HUDEP-2 (cell line): ENCODE measurements at regions not wholly inside any gene's neighbourhood (a gene's known extent, or its start where the extent isn't known, plus 50 kb on each side); places are given as distances from the start of the nearest gene placed in this dataset.
A peak's percentile ranks its signal among the peaks of the same experiment; 100 is the strongest.

Source experiments
- DNase-seq, 76 experiments: peaks; one replicate each; lab custom pipeline; 2025; ENCODE audit not compliant: unreplicated experiment in 76 of 76; lab: John Stamatoyannopoulos, UW

GRCh38 chrX:129188231-129188630 is 335.1 kb downstream of the SMARCA1 start:
- no peak for DNase-seq

GRCh38 chrX:129176710-129177109 is 346.6 kb downstream of the SMARCA1 start:
- no peak for DNase-seq

GRCh38 chrX:129161108-129161507 is 362.2 kb downstream of the SMARCA1 start:
- no peak for DNase-seq

- DNase-seq: no peak
Observed at GRCh38 chrX:129158505-129158904, 364.8 kb downstream of the SMARCA1 start.

GRCh38 chrX:129145840-129146272 is 377.4 kb downstream of the SMARCA1 start:
- no peak for DNase-seq

- DNase-seq: no peak
Observed at GRCh38 chrX:129145385-129145784, 377.9 kb downstream of the SMARCA1 start.

- no peak for DNase-seq
Observed at GRCh38 chrX:129144172-129145038, 378.9 kb downstream of the SMARCA1 start.

- no peak for DNase-seq
Observed at GRCh38 chrX:129139837-129140598, 383.3 kb downstream of the SMARCA1 start.

GRCh38 chrX:129125122-129125914 is 398.0 kb downstream of the SMARCA1 start:
- no peak for DNase-seq

GRCh38 chrX:129123795-129124194 is 399.5 kb downstream of the SMARCA1 start:
- no peak for DNase-seq

- no peak for DNase-seq
Observed at GRCh38 chrX:129116676-129117470, 406.4 kb downstream of the SMARCA1 start.

GRCh38 chrX:129115935-129116334 is 407.4 kb downstream of the SMARCA1 start:
- no peak for DNase-seq

- DNase-seq: peak in 22 of 76 experiments; percentile 0 to 21 (median 0)
Observed at GRCh38 chrX:129115104-129115503, 408.2 kb downstream of the SMARCA1 start.

GRCh38 chrX:129111081-129111798 is 412.1 kb downstream of the SMARCA1 start:
- DNase-seq: no peak

GRCh38 chrX:129108936-129109335 is 414.4 kb downstream of the SMARCA1 start:
- DNase-seq: no peak

- no peak for DNase-seq
Observed at GRCh38 chrX:129099207-129099606, 424.1 kb downstream of the SMARCA1 start.

GRCh38 chrX:129097668-129098067 is 425.6 kb downstream of the SMARCA1 start:
- DNase-seq: no peak

GRCh38 chrX:129093706-129094105 is 429.6 kb downstream of the SMARCA1 start:
- no peak for DNase-seq

GRCh38 chrX:129092757-129093156 is 430.5 kb downstream of the SMARCA1 start:
- no peak for DNase-seq

- no peak for DNase-seq
Observed at GRCh38 chrX:129092242-129092641, 431.0 kb downstream of the SMARCA1 start.
